Loucy (cell line): ENCODE measurements at regions not wholly inside any gene's neighbourhood (a gene's known extent, or its start where the extent isn't known, plus 50 kb on each side); places are given as distances from the start of the nearest gene placed in this dataset.

Source experiments
- H2AFZ ChIP-seq: fragments of 200-600 bp; sonication (generic); 2 replicates; pipeline ENCODE4 v1.6.0; 2016; ENCODE audit warnings: antibody characterized with exemption, mild to moderate bottlenecking, low read length, moderate library complexity
- H3F3A ChIP-seq: fragments of 200-600 bp; 2 replicates; pipeline ENCODE4 v1.6.0; 2016; ENCODE audit warnings: antibody characterized with exemption, low read depth, mild to moderate bottlenecking
- H3K27me3 ChIP-seq: fragments of 200-600 bp; sonication (generic); 2 replicates; pipeline ENCODE4 v1.6.1; 2014; ENCODE audit warnings: low read length, mild to moderate bottlenecking; ENCODE audit not compliant: insufficient read depth, poor library complexity, severe bottlenecking
- H3K36me3 ChIP-seq: fragments of 200-600 bp; sonication (generic); 2 replicates; pipeline ENCODE4 v1.6.1; 2016; ENCODE audit warnings: low read length; ENCODE audit not compliant: insufficient read depth
- H3K4me1 ChIP-seq: fragments of 200-600 bp; sonication (generic); 2 replicates; pipeline ENCODE4 v1.5.1; 2014; ENCODE audit warnings: low read length, mild to moderate bottlenecking; ENCODE audit not compliant: insufficient read depth, poor library complexity, severe bottlenecking
- H3K4me2 ChIP-seq: fragments of 200-600 bp; sonication (generic); 2 replicates; pipeline ENCODE4 v1.6.0; 2014; ENCODE audit warnings: antibody characterized with exemption, low read length, low read depth, mild to moderate bottlenecking; ENCODE audit not compliant: poor library complexity, severe bottlenecking
- H3K4me3 ChIP-seq: fragments of 200-600 bp; sonication (generic); 2 replicates; pipeline ENCODE4 v1.5.1; 2014; ENCODE audit warnings: low read length, mild to moderate bottlenecking, mixed read lengths; ENCODE audit not compliant: poor library complexity, severe bottlenecking
- H3K79me2 ChIP-seq: fragments of 200-600 bp; sonication (generic); 2 replicates; pipeline ENCODE4 v1.6.1; 2014; ENCODE audit warnings: low read length; ENCODE audit not compliant: insufficient read depth
- H3K9ac ChIP-seq: fragments of 200-600 bp; sonication (generic); 2 replicates; pipeline ENCODE4 v1.6.0; 2014; ENCODE audit warnings: mild to moderate bottlenecking, low read depth, low read length, moderate library complexity; ENCODE audit not compliant: poor library complexity, severe bottlenecking
- H3K9me2 ChIP-seq: fragments of 200-600 bp; sonication (generic); replicated peaks from 2 replicates; pipeline ENCODE4 v1.6.1; 2016; ENCODE audit warnings: low read depth, low read length, mixed read lengths
- H3K9me3 ChIP-seq: fragments of 200-600 bp; sonication (generic); 2 replicates; pipeline ENCODE4 v1.6.1; 2014; ENCODE audit warnings: mild to moderate bottlenecking, antibody characterized with exemption, low read length, low read depth; ENCODE audit not compliant: insufficient read depth
- H4K20me1 ChIP-seq: fragments of 200-600 bp; sonication (generic); 2 replicates; pipeline ENCODE4 v1.6.0; 2014; ENCODE audit warnings: antibody characterized with exemption, low read length, mild to moderate bottlenecking; ENCODE audit not compliant: insufficient read depth, poor library complexity, severe bottlenecking
- EZH2phosphoT487 ChIP-seq: fragments of 200-600 bp; IDR thresholded peaks from 2 replicates; pipeline ENCODE4 v1.6.1; 2018; ENCODE audit warnings: antibody characterized with exemption, mild to moderate bottlenecking, moderate library complexity, borderline replicate concordance
- TF ChIP-seq, protein P1 (sequence below): fragments of 200-600 bp; sonication (generic); conservative IDR thresholded peaks from 2 replicates; pipeline ENCODE4 v1.5.1; 2014; ENCODE audit warnings: mild to moderate bottlenecking, antibody characterized with exemption, low read length

DNA sequence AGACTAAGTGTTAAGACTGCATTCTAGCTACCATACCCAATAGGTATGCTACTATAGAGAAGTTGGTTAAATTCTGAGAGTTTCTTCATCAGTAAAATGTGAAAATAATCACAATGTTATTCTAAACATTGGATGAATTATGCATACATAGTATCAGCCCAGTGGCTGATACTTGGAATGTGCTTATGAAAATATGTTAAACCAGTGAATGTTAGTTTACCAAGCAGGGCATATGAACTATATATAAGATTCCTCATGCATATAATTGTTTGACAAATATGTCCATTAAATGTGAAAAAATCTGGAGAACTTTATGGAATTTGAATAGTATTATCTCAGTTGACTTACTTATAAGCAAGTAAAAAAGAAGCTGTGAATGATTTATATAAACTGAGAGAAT lies 296.1 kb downstream of the IL15 start:
- TF ChIP-seq, protein P1, sequence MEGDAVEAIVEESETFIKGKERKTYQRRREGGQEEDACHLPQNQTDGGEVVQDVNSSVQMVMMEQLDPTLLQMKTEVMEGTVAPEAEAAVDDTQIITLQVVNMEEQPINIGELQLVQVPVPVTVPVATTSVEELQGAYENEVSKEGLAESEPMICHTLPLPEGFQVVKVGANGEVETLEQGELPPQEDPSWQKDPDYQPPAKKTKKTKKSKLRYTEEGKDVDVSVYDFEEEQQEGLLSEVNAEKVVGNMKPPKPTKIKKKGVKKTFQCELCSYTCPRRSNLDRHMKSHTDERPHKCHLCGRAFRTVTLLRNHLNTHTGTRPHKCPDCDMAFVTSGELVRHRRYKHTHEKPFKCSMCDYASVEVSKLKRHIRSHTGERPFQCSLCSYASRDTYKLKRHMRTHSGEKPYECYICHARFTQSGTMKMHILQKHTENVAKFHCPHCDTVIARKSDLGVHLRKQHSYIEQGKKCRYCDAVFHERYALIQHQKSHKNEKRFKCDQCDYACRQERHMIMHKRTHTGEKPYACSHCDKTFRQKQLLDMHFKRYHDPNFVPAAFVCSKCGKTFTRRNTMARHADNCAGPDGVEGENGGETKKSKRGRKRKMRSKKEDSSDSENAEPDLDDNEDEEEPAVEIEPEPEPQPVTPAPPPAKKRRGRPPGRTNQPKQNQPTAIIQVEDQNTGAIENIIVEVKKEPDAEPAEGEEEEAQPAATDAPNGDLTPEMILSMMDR = no peak
- no peak for TF ChIP-seq EZH2phosphoT487

DNA sequence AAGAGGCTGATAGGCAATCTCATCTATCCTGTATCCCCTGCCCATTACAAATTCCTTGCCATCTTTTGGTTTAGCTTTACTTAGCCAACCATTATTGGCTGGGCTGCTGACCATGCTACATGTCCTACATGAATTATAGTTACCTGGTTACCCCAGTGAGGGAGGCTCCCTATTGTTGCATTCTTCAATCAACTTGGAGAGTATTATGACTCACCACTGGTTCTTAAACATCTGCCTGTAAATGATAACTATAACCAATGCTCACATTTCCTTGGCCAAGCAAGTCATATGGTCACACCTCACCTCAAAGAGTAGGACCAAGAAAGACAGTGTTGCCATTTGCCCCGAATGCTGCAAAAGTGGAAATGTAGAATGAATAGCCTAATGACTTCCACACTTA lies 297.6 kb downstream of the IL15 start:
- no peaks in the 10 kb centered on the region for H3K36me3 ChIP-seq
- H2AFZ ChIP-seq = no peak overlapping the region
- H3K27me3 ChIP-seq = no peaks in the 10 kb centered on the region
- H3K9me3 ChIP-seq = peaks cover 7% of the 10 kb centered on the region; the same call in 1 of the 2 replicates
- H3K9ac ChIP-seq = no peak overlapping the region
- no peak overlapping the region for H3K4me3 ChIP-seq
- H4K20me1 ChIP-seq = no peaks in the 10 kb centered on the region
- no peaks in the 10 kb centered on the region for H3K4me1 ChIP-seq
- no peaks in the 10 kb centered on the region for H3K9me2 ChIP-seq
- no peaks in the 10 kb centered on the region for H3F3A ChIP-seq
- H3K4me2 ChIP-seq = no peak overlapping the region
- no peak for TF ChIP-seq EZH2phosphoT487
- TF ChIP-seq, protein P1 = no peak
- no peaks in the 10 kb centered on the region for H3K79me2 ChIP-seq

More for the DNA sequence above, 296.1 kb downstream of the IL15 start:
- Histone ChIP-seq H3K79me2 (no peaks in the 10 kb centered on the region), H3K27me3 (no peaks in the 10 kb centered on the region), H3F3A (no peaks in the 10 kb centered on the region), H3K9me3 (peaks cover 2% of the 10 kb centered on the region; the same call in 1 of the 2 replicates), H3K9me2 (no peaks in the 10 kb centered on the region), H2AFZ (no peak overlapping the region), H3K4me1 (no peaks in the 10 kb centered on the region), H3K4me2 (no peak overlapping the region), H4K20me1 (no peaks in the 10 kb centered on the region), H3K4me3 (no peak overlapping the region), H3K9ac (no peak overlapping the region), H3K36me3 (no peaks in the 10 kb centered on the region)

DNA sequence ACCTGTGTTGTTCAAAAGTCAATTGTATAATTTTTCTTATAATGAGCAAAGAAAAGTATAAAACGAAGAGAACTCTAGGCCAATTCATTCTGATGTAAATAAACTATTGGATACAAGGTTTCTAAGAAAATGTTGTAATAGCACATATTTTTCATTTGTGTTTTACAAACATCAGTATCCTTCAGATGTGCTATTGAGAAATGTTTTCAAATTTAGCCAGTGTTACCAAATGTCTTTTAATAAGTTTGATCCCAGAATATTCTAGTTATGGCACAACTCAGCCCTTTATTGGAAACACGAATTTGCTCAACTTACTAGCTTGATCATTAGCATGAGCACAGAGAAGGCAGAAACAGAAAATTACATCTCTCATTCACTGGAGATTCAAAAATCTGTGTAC lies 319.3 kb downstream of the IL15 start:
- H2AFZ ChIP-seq = no peak overlapping the region
- H3K36me3 ChIP-seq = no peaks in the 10 kb centered on the region
- H3K4me2 ChIP-seq = no peak overlapping the region
- H3K9me3 ChIP-seq = no peaks in the 10 kb centered on the region
- no peaks in the 10 kb centered on the region for H4K20me1 ChIP-seq
- H3K9ac ChIP-seq = no peak overlapping the region
- H3K4me3 ChIP-seq = no peak overlapping the region
- TF ChIP-seq, protein P1 = no peak
- TF ChIP-seq EZH2phosphoT487 = no peak
- H3K79me2 ChIP-seq = no peaks in the 10 kb centered on the region
- H3F3A ChIP-seq = no peaks in the 10 kb centered on the region
- H3K27me3 ChIP-seq = no peaks in the 10 kb centered on the region
- peaks cover 7% of the 10 kb centered on the region for H3K4me1 ChIP-seq
- no peaks in the 10 kb centered on the region for H3K9me2 ChIP-seq
